G401.6 (cell line): ENCODE measurements at regions not wholly inside any gene's neighbourhood (a gene's known extent, or its start where the extent isn't known, plus 50 kb on each side); places are given as distances from the start of the nearest gene placed in this dataset.
"Not testable (repeated sequence)": the region's sequence is repeated elsewhere in the genome, so short reads cannot be mapped to it uniquely, and the experiment has no call there.

Experiments
- FAIRE-seq: peaks from 2 replicates; lab custom pipeline; 2012; peaks lifted over from hg19 to GRCh38; lab: Jason Lieb, UNC

- FAIRE-seq = no peak
Measured at GRCh38 chr3:162541923-162542322, 1045.3 kb downstream of the OTOL1 start.

GRCh38 chr3:162544246-162544645, 1047.6 kb downstream of the OTOL1 start:
- no peak for FAIRE-seq

- FAIRE-seq = no peak
Measured at GRCh38 chr3:162546910-162547309, 1050.3 kb downstream of the OTOL1 start.

GRCh38 chr3:162547321-162547720, 1050.7 kb downstream of the OTOL1 start:
- no peak for FAIRE-seq

- no peak for FAIRE-seq
Measured at GRCh38 chr3:162555761-162556160, 1059.2 kb downstream of the OTOL1 start.

- no peak for FAIRE-seq
Measured at GRCh38 chr3:162558016-162558415, 1061.4 kb downstream of the OTOL1 start.

- no peak for FAIRE-seq
Measured at GRCh38 chr3:162568706-162569105, 1072.1 kb downstream of the OTOL1 start.

- FAIRE-seq = no peak
Measured at GRCh38 chr3:162569314-162569713, 1072.7 kb downstream of the OTOL1 start.

- FAIRE-seq = no peak
Measured at GRCh38 chr3:162584986-162585385, 1088.4 kb downstream of the OTOL1 start.

GRCh38 chr3:162586591-162586990, 1090.0 kb downstream of the OTOL1 start:
- FAIRE-seq = no peak

GRCh38 chr3:162597226-162597625, 1100.6 kb downstream of the OTOL1 start:
- FAIRE-seq = no peak

GRCh38 chr3:162598500-162598899, 1101.9 kb downstream of the OTOL1 start:
- not testable (repeated sequence) for FAIRE-seq

GRCh38 chr3:162599742-162600141, 1103.1 kb downstream of the OTOL1 start:
- FAIRE-seq = not testable (repeated sequence)

- FAIRE-seq = no peak
Measured at GRCh38 chr3:162601101-162601670, 1104.6 kb downstream of the OTOL1 start.

GRCh38 chr3:162602619-162603018, 1106.0 kb downstream of the OTOL1 start:
- no peak for FAIRE-seq

- no peak for FAIRE-seq
Measured at GRCh38 chr3:162605651-162606204, 1109.1 kb downstream of the OTOL1 start.

GRCh38 chr3:162610261-162610660, 1113.7 kb downstream of the OTOL1 start:
- FAIRE-seq = no peak

- FAIRE-seq = no peak
Measured at GRCh38 chr3:162612991-162613390, 1116.4 kb downstream of the OTOL1 start.

GRCh38 chr3:162626172-162626571, 1129.6 kb downstream of the OTOL1 start:
- no peak for FAIRE-seq

- FAIRE-seq = no peak
Measured at GRCh38 chr3:162628531-162628930, 1131.9 kb downstream of the OTOL1 start.

- FAIRE-seq = no peak
Measured at GRCh38 chr3:162629372-162629771, 1132.8 kb downstream of the OTOL1 start.

GRCh38 chr3:162632672-162633071, 1136.1 kb downstream of the OTOL1 start:
- FAIRE-seq = no peak

- not testable (repeated sequence) for FAIRE-seq
Measured at GRCh38 chr3:162640208-162640607, 1143.6 kb downstream of the OTOL1 start.

GRCh38 chr3:162641317-162641716, 1144.7 kb downstream of the OTOL1 start:
- FAIRE-seq = no peak

GRCh38 chr3:162641907-162642306, 1145.3 kb downstream of the OTOL1 start:
- no peak for FAIRE-seq
